HG03159 (cell line): ENCODE measurements at regions not wholly inside any gene's neighbourhood (a gene's known extent, or its start where the extent isn't known, plus 50 kb on each side); places are given as distances from the start of the nearest gene placed in this dataset.
"Not testable (repeated sequence)": the region's sequence is repeated elsewhere in the genome, so short reads cannot be mapped to it uniquely, and the experiment has no call there.

Source experiments
- ATAC-seq: cut with Tn5 transposase; IDR thresholded peaks from one replicate; pipeline ENCODE4 v1.9.1; 2021; ENCODE audit warnings: mild to moderate bottlenecking, moderate library complexity; ENCODE audit not compliant: unreplicated experiment

- not testable (repeated sequence) for ATAC-seq
These were observed 377.4 kb upstream of the PRR20A start for GRCh38 chr13:56763333-56763732.

- ATAC-seq: no peak
These were observed 367.6 kb upstream of the PRR20A start for GRCh38 chr13:56773148-56773547.

- no peak for ATAC-seq
These were observed 351.2 kb upstream of the PRR20A start for GRCh38 chr13:56789527-56789926.

- no peak for ATAC-seq
These were observed 303.6 kb upstream of the PRR20A start for GRCh38 chr13:56837161-56837560.

- ATAC-seq: no peak
These were observed 289.9 kb upstream of the PRR20A start for GRCh38 chr13:56850852-56851251.

- no peak for ATAC-seq
These were observed 279.2 kb upstream of the PRR20A start for GRCh38 chr13:56861476-56861875.

- ATAC-seq: no peak
These were observed 276.3 kb upstream of the PRR20A start for GRCh38 chr13:56864451-56864850.

GRCh38 chr13:56865416-56865815 lies 275.3 kb upstream of the PRR20A start:
- ATAC-seq: no peak

- no peak for ATAC-seq
These were observed 271.0 kb upstream of the PRR20A start for GRCh38 chr13:56869671-56870070.

GRCh38 chr13:56886398-56886797 lies 254.3 kb upstream of the PRR20A start:
- no peak for ATAC-seq

- no peak for ATAC-seq
These were observed 252.3 kb upstream of the PRR20A start for GRCh38 chr13:56888455-56888854.

GRCh38 chr13:56893843-56894242 lies 246.9 kb upstream of the PRR20A start:
- no peak for ATAC-seq

GRCh38 chr13:56900549-56901279 lies 240.0 kb upstream of the PRR20A start:
- ATAC-seq: no peak

- ATAC-seq: no peak
These were observed 238.4 kb upstream of the PRR20A start for GRCh38 chr13:56902276-56902675.

- ATAC-seq: no peak
These were observed 236.9 kb upstream of the PRR20A start for GRCh38 chr13:56903710-56904282.

- no peak for ATAC-seq
These were observed 233.8 kb upstream of the PRR20A start for GRCh38 chr13:56906909-56907308.

GRCh38 chr13:56907766-56908165 lies 233.0 kb upstream of the PRR20A start:
- no peak for ATAC-seq

GRCh38 chr13:56909896-56910600 lies 230.7 kb upstream of the PRR20A start:
- ATAC-seq: no peak

- ATAC-seq: no peak
These were observed 222.8 kb upstream of the PRR20A start for GRCh38 chr13:56917966-56918365.

GRCh38 chr13:56923626-56924140 lies 217.0 kb upstream of the PRR20A start:
- ATAC-seq: no peak

GRCh38 chr13:56924401-56924800 lies 216.3 kb upstream of the PRR20A start:
- no peak for ATAC-seq

- no peak for ATAC-seq
These were observed 208.6 kb upstream of the PRR20A start for GRCh38 chr13:56932104-56932503.
